SK-N-SH treated with all-trans-retinoic acid at 6 μM for 48 hours (cell line): ENCODE measurements at regions not wholly inside any gene's neighbourhood (a gene's known extent, or its start where the extent isn't known, plus 50 kb on each side); places are given as distances from the start of the nearest gene placed in this dataset.
A peak's percentile ranks its signal among the peaks of the same experiment; 100 is the strongest.

ENCODE experiments used
- ATAC-seq: fragments of 200-7000 bp; cut with Tn5 transposase; 3 replicates; pipeline ENCODE4 v1.9.1; 2020; ENCODE audit warnings: mild to moderate bottlenecking, moderate library complexity
- ARNTL ChIP-seq: fragments of 450-650 bp; formaldehyde crosslinking; IDR thresholded peaks from 2 replicates; pipeline ENCODE4 v1.5.0; 2020; ENCODE audit warnings: low read depth, mild to moderate bottlenecking, moderate library complexity, borderline replicate concordance
- BACH2 ChIP-seq: fragments of 250-450 bp; sonication (Bioruptor Pico); IDR thresholded peaks from 2 replicates; pipeline ENCODE4 v1.9.0; 2021; ENCODE audit warnings: mild to moderate bottlenecking, borderline replicate concordance
- CREB5 ChIP-seq: fragments of 250-450 bp; sonication (Bioruptor Pico); IDR thresholded peaks from 2 replicates; pipeline ENCODE4 v1.5.1; 2020; ENCODE audit warnings: low read depth, mild to moderate bottlenecking, moderate library complexity
- CSDC2 ChIP-seq: fragments of 250-450 bp; sonication (Bioruptor Pico); IDR thresholded peaks from 2 replicates; pipeline ENCODE4 v1.5.0; 2020; ENCODE audit warnings: mild to moderate bottlenecking, moderate library complexity
- CSRNP3 ChIP-seq: fragments of 250-450 bp; sonication (Bioruptor Pico); IDR thresholded peaks from 2 replicates; pipeline ENCODE4 v1.5.1; 2021; ENCODE audit warnings: mild to moderate bottlenecking, moderate library complexity
- ESRRG ChIP-seq: fragments of 250-450 bp; sonication (Bioruptor Pico); IDR thresholded peaks from 2 replicates; pipeline ENCODE4 v1.6.1; 2021; ENCODE audit warnings: mild to moderate bottlenecking
- GLIS3 ChIP-seq: fragments of 250-450 bp; sonication (Bioruptor Pico); IDR thresholded peaks from 2 replicates; pipeline ENCODE4 v1.5.0; 2020; ENCODE audit warnings: mild to moderate bottlenecking, moderate library complexity
- ISL1 ChIP-seq: fragments of 250-450 bp; sonication (Bioruptor Pico); IDR thresholded peaks from 2 replicates; pipeline ENCODE4 v2.1.2; 2022; ENCODE audit warnings: mild to moderate bottlenecking, moderate library complexity
- OSR1 ChIP-seq: fragments of 250-450 bp; sonication (Bioruptor Pico); IDR thresholded peaks from 2 replicates; pipeline ENCODE4 v1.8.0; 2022; ENCODE audit warnings: moderate library complexity, mild to moderate bottlenecking, inconsistent platforms
- PATZ1 ChIP-seq: fragments of 250-450 bp; sonication (Bioruptor Pico); IDR thresholded peaks from 2 replicates; pipeline ENCODE4 v1.8.0; 2020; ENCODE audit warnings: mild to moderate bottlenecking, moderate library complexity, borderline replicate concordance
- POU6F1 ChIP-seq: fragments of 250-450 bp; sonication (Bioruptor Pico); IDR thresholded peaks from 2 replicates; pipeline ENCODE4 v1.8.0; 2021; ENCODE audit warnings: low read depth, mild to moderate bottlenecking, moderate library complexity, borderline replicate concordance
- PPARA ChIP-seq: fragments of 250-450 bp; sonication (Bioruptor Pico); IDR thresholded peaks from 2 replicates; pipeline ENCODE4 v1.5.0; 2020; ENCODE audit warnings: mild to moderate bottlenecking, borderline replicate concordance
- RARB ChIP-seq: fragments of 250-450 bp; sonication (Bioruptor Pico); IDR thresholded peaks from 2 replicates; pipeline ENCODE4 v1.8.0; 2021; ENCODE audit warnings: mild to moderate bottlenecking, moderate library complexity
- SNAI2 ChIP-seq: fragments of 250-450 bp; sonication (Bioruptor Pico); IDR thresholded peaks from 2 replicates; pipeline ENCODE4 v1.5.0; 2020; ENCODE audit warnings: mild to moderate bottlenecking, moderate library complexity
- TCF4 ChIP-seq: fragments of 250-450 bp; sonication (Bioruptor Pico); IDR thresholded peaks from 2 replicates; pipeline ENCODE4 v1.8.0; 2021; ENCODE audit warnings: mild to moderate bottlenecking, moderate library complexity, borderline replicate concordance
- TOX ChIP-seq: fragments of 250-450 bp; sonication (Bioruptor Pico); IDR thresholded peaks from 2 replicates; pipeline ENCODE4 v1.8.0; 2021; ENCODE audit warnings: mild to moderate bottlenecking, moderate library complexity, borderline replicate concordance
- TSHZ2 ChIP-seq: fragments of 250-450 bp; sonication (Bioruptor Pico); IDR thresholded peaks from 2 replicates; pipeline ENCODE4 v1.5.0; 2020; ENCODE audit warnings: mild to moderate bottlenecking, moderate library complexity
- ZC3H10 ChIP-seq: fragments of 250-450 bp; sonication (Bioruptor Pico); IDR thresholded peaks from 2 replicates; pipeline ENCODE4 v1.5.1; 2021; ENCODE audit warnings: mild to moderate bottlenecking, moderate library complexity
- ZFP3 ChIP-seq: fragments of 250-450 bp; sonication (Bioruptor Pico); IDR thresholded peaks from 2 replicates; pipeline ENCODE4 v1.5.0; 2020; ENCODE audit warnings: mild to moderate bottlenecking, moderate library complexity
- ZFP30 ChIP-seq: fragments of 450-650 bp; formaldehyde crosslinking; IDR thresholded peaks from 2 replicates; pipeline ENCODE4 v1.5.0; 2022; ENCODE audit warnings: mild to moderate bottlenecking, moderate library complexity
- ZNF565 ChIP-seq: fragments of 450-650 bp; formaldehyde crosslinking; conservative IDR thresholded peaks from 2 replicates; pipeline ENCODE4 v1.5.0; 2020; ENCODE audit warnings: low read depth, mild to moderate bottlenecking, moderate library complexity
- ZNF70 ChIP-seq: fragments of 450-650 bp; formaldehyde crosslinking; IDR thresholded peaks from 2 replicates; pipeline ENCODE4 v1.5.0; 2020; ENCODE audit warnings: mild to moderate bottlenecking, moderate library complexity
- ZNF8 ChIP-seq: fragments of 450-650 bp; formaldehyde crosslinking; IDR thresholded peaks from 2 replicates; pipeline ENCODE4 v1.5.0; 2020; ENCODE audit warnings: mild to moderate bottlenecking, moderate library complexity

GRCh38 chr4:114226179-114226578, 246.7 kb upstream of the ARSJ start:
- no peak for ATAC-seq

GRCh38 chr4:114226968-114227760, 247.7 kb upstream of the ARSJ start:
- ATAC-seq, result no peak
- TF ChIP-seq ISL1 (CRISPR knock-in tag) (0 out of 2 replicates have a peak, but pooled peaks have one; percentile 7), RARB (CRISPR knock-in tag) (no peak)

More at GRCh38 chr4:114226179-114226578, 246.7 kb upstream of the ARSJ start:
- TF ChIP-seq TCF4 (no peak), TSHZ2 (CRISPR knock-in tag) (no peak), ZFP3 (CRISPR knock-in tag) (no peak), RARB (CRISPR knock-in tag) (no peak), CREB5 (CRISPR knock-in tag) (no peak), GLIS3 (CRISPR knock-in tag) (no peak), CSRNP3 (CRISPR knock-in tag) (no peak), CSDC2 (CRISPR knock-in tag) (no peak), SNAI2 (CRISPR knock-in tag) (no peak), ZC3H10 (CRISPR knock-in tag) (no peak), ISL1 (CRISPR knock-in tag) (no peak), TOX (no peak), ARNTL (CRISPR knock-in tag) (no peak), PPARA (CRISPR knock-in tag) (no peak), ESRRG (CRISPR knock-in tag) (no peak), ZNF70 (CRISPR knock-in tag) (no peak), POU6F1 (no peak), ZFP30 (CRISPR knock-in tag) (no peak), OSR1 (CRISPR knock-in tag) (no peak)

GRCh38 chr4:114229706-114230105, 250.3 kb upstream of the ARSJ start:
- ATAC-seq, result no peak
- TF ChIP-seq BACH2 (CRISPR knock-in tag), result no peak
- no peak for TF ChIP-seq PATZ1
- TF ChIP-seq ESRRG (CRISPR knock-in tag), result no peak
- no peak for TF ChIP-seq ZNF8 (CRISPR knock-in tag)
- TF ChIP-seq TCF4, result no peak
- TF ChIP-seq SNAI2 (CRISPR knock-in tag), result no peak
- no peak for TF ChIP-seq ZFP3 (CRISPR knock-in tag)
- no peak for TF ChIP-seq ISL1 (CRISPR knock-in tag)
- no peak for TF ChIP-seq POU6F1
- no peak for TF ChIP-seq ARNTL (CRISPR knock-in tag)
- no peak for TF ChIP-seq CSRNP3 (CRISPR knock-in tag)
- TF ChIP-seq ZNF70 (CRISPR knock-in tag), result no peak
- no peak for TF ChIP-seq TOX
- no peak for TF ChIP-seq ZNF565 (CRISPR knock-in tag)
- TF ChIP-seq ZC3H10 (CRISPR knock-in tag), result no peak
- TF ChIP-seq RARB (CRISPR knock-in tag), result no peak
- no peak for TF ChIP-seq PPARA (CRISPR knock-in tag)
